GM19025 (cell line): ENCODE measurements at regions not wholly inside any gene's neighbourhood (a gene's known extent, or its start where the extent isn't known, plus 50 kb on each side); places are given as distances from the start of the nearest gene placed in this dataset.

Source experiments
- ATAC-seq: cut with Tn5 transposase; IDR thresholded peaks from one replicate; pipeline ENCODE4 v1.9.1; 2021; ENCODE audit warnings: mild to moderate bottlenecking, low read depth, moderate library complexity; ENCODE audit not compliant: unreplicated experiment

- no peak for ATAC-seq
Observed at GRCh38 chr6:66937180-66937579, 1230.2 kb upstream of the EYS start.

GRCh38 chr6:66935612-66936011 lies 1228.6 kb upstream of the EYS start:
- ATAC-seq: no peak

- ATAC-seq: no peak
Observed at GRCh38 chr6:66931787-66932186, 1224.8 kb upstream of the EYS start.

GRCh38 chr6:66930559-66931290 lies 1223.7 kb upstream of the EYS start:
- ATAC-seq: no peak

GRCh38 chr6:66926060-66926459 lies 1219.0 kb upstream of the EYS start:
- no peak for ATAC-seq

- ATAC-seq: no peak
Observed at GRCh38 chr6:66913657-66914056, 1206.6 kb upstream of the EYS start.

GRCh38 chr6:66902457-66902856 lies 1195.4 kb upstream of the EYS start:
- no peak for ATAC-seq

- no peak for ATAC-seq
Observed at GRCh38 chr6:66900133-66901083, 1193.4 kb upstream of the EYS start.

- ATAC-seq: no peak
Observed at GRCh38 chr6:66897576-66897975, 1190.5 kb upstream of the EYS start.

GRCh38 chr6:66896415-66896814 lies 1189.4 kb upstream of the EYS start:
- no peak for ATAC-seq

- ATAC-seq: no peak
Observed at GRCh38 chr6:66883453-66883852, 1176.4 kb upstream of the EYS start.

GRCh38 chr6:66866801-66867200 lies 1159.8 kb upstream of the EYS start:
- no peak for ATAC-seq

GRCh38 chr6:66865771-66866170 lies 1158.7 kb upstream of the EYS start:
- no peak for ATAC-seq

- ATAC-seq: no peak
Observed at GRCh38 chr6:66861007-66861541, 1154.0 kb upstream of the EYS start.

GRCh38 chr6:66860328-66860727 lies 1153.3 kb upstream of the EYS start:
- no peak for ATAC-seq

- ATAC-seq: no peak
Observed at GRCh38 chr6:66858196-66858595, 1151.2 kb upstream of the EYS start.

- no peak for ATAC-seq
Observed at GRCh38 chr6:66854014-66854413, 1147.0 kb upstream of the EYS start.

GRCh38 chr6:66851930-66852329 lies 1144.9 kb upstream of the EYS start:
- no peak for ATAC-seq

GRCh38 chr6:66849843-66850242 lies 1142.8 kb upstream of the EYS start:
- no peak for ATAC-seq

GRCh38 chr6:66848244-66848953 lies 1141.4 kb upstream of the EYS start:
- no peak for ATAC-seq

GRCh38 chr6:66838764-66839163 lies 1131.7 kb upstream of the EYS start:
- no peak for ATAC-seq
